ENCODE measurements at regions not wholly inside any gene's neighbourhood (a gene's known extent, or its start where the extent isn't known, plus 50 kb on each side); places are given as distances from the start of the nearest gene placed in this dataset.

GRCh38 chr14:41385797-41386196 lies 220.9 kb upstream of the LRFN5 start:
- Histone ChIP-seq H3K4me3 (ENCODE audit: insufficient read length, low read depth) (no peak overlapping the region), H3K9ac (ENCODE audit: insufficient read length, low read depth) (no peak overlapping the region), H3K27me3 (ENCODE audit: insufficient read depth, insufficient read length) (no peaks in the 10 kb centered on the region), H3K4me1 (ENCODE audit: insufficient read depth, insufficient read length) (no peaks in the 10 kb centered on the region), H3K36me3 (ENCODE audit: insufficient read depth, insufficient read length, low read length) (no peaks in the 10 kb centered on the region), H3K9me3 (ENCODE audit: insufficient read depth, low read length) (no peaks in the 10 kb centered on the region)
- no peak for DNase-seq (ENCODE audit: low read depth, low spot score)
- TF ChIP-seq YY1 (IDR thresholded peaks at IDR 0.05; ENCODE audit: insufficient read depth, insufficient read length) (no peak), SUZ12 (IDR thresholded peaks at IDR 0.05; ENCODE audit: extremely low read depth, insufficient read depth, insufficient read length) (no peak), ZNF274 (IDR thresholded peaks at IDR 0.05; ENCODE audit: low read depth, low read length) (no peak)

GRCh38 chr14:41380017-41380416 lies 226.7 kb upstream of the LRFN5 start:
- no peaks in the 10 kb centered on the region for H3K4me1 ChIP-seq (ENCODE audit: insufficient read depth, insufficient read length)
- H3K4me3 ChIP-seq (ENCODE audit: insufficient read length, low read depth) = no peak overlapping the region
- no peaks in the 10 kb centered on the region for H3K36me3 ChIP-seq (ENCODE audit: insufficient read depth, insufficient read length, low read length)
- no peaks in the 10 kb centered on the region for H3K9me3 ChIP-seq (ENCODE audit: insufficient read depth, low read length)
- no peak for DNase-seq (ENCODE audit: low read depth, low spot score)
- TF ChIP-seq SUZ12 (IDR thresholded peaks at IDR 0.05; ENCODE audit: extremely low read depth, insufficient read depth, insufficient read length) (no peak), ZNF274 (IDR thresholded peaks at IDR 0.05; ENCODE audit: low read depth, low read length) (no peak), YY1 (IDR thresholded peaks at IDR 0.05; ENCODE audit: insufficient read depth, insufficient read length) (no peak)
- no peak overlapping the region for H3K9ac ChIP-seq (ENCODE audit: insufficient read length, low read depth)
- no peaks in the 10 kb centered on the region for H3K27me3 ChIP-seq (ENCODE audit: insufficient read depth, insufficient read length)

- Histone ChIP-seq H3K4me1 (ENCODE audit: insufficient read depth, insufficient read length) (no peaks in the 10 kb centered on the region), H3K9me3 (ENCODE audit: insufficient read depth, low read length) (no peaks in the 10 kb centered on the region), H3K27me3 (ENCODE audit: insufficient read depth, insufficient read length) (no peaks in the 10 kb centered on the region), H3K9ac (ENCODE audit: insufficient read length, low read depth) (no peak overlapping the region), H3K36me3 (ENCODE audit: insufficient read depth, insufficient read length, low read length) (no peaks in the 10 kb centered on the region), H3K4me3 (ENCODE audit: insufficient read length, low read depth) (no peak overlapping the region)
- no peak for DNase-seq (ENCODE audit: low read depth, low spot score)
- no peak for TF ChIP-seq ZNF274 (IDR thresholded peaks at IDR 0.05; ENCODE audit: low read depth, low read length)
Measured at GRCh38 chr14:41378526-41378925, 228.2 kb upstream of the LRFN5 start.

GRCh38 chr14:41377932-41378331 lies 228.7 kb upstream of the LRFN5 start:
- no peaks in the 10 kb centered on the region for H3K36me3 ChIP-seq (ENCODE audit: insufficient read depth, insufficient read length, low read length)
- DNase-seq (ENCODE audit: low read depth, low spot score) = no peak
- no peak for TF ChIP-seq ZNF274 (IDR thresholded peaks at IDR 0.05; ENCODE audit: low read depth, low read length)
- no peak for TF ChIP-seq YY1 (IDR thresholded peaks at IDR 0.05; ENCODE audit: insufficient read depth, insufficient read length)
- TF ChIP-seq SUZ12 (IDR thresholded peaks at IDR 0.05; ENCODE audit: extremely low read depth, insufficient read depth, insufficient read length) = no peak
- no peaks in the 10 kb centered on the region for H3K27me3 ChIP-seq (ENCODE audit: insufficient read depth, insufficient read length)
- H3K4me3 ChIP-seq (ENCODE audit: insufficient read length, low read depth) = no peak overlapping the region
- H3K4me1 ChIP-seq (ENCODE audit: insufficient read depth, insufficient read length) = no peaks in the 10 kb centered on the region
- H3K9ac ChIP-seq (ENCODE audit: insufficient read length, low read depth) = no peak overlapping the region
- H3K9me3 ChIP-seq (ENCODE audit: insufficient read depth, low read length) = no peaks in the 10 kb centered on the region

GRCh38 chr14:41374092-41374491 lies 232.6 kb upstream of the LRFN5 start:
- no peak overlapping the region for H3K9ac ChIP-seq (ENCODE audit: insufficient read length, low read depth)
- no peak for DNase-seq (ENCODE audit: low read depth, low spot score)
- no peaks in the 10 kb centered on the region for H3K36me3 ChIP-seq (ENCODE audit: insufficient read depth, insufficient read length, low read length)
- H3K4me3 ChIP-seq (ENCODE audit: insufficient read length, low read depth) = no peak overlapping the region
- no peaks in the 10 kb centered on the region for H3K27me3 ChIP-seq (ENCODE audit: insufficient read depth, insufficient read length)
- no peak for TF ChIP-seq SUZ12 (IDR thresholded peaks at IDR 0.05; ENCODE audit: extremely low read depth, insufficient read depth, insufficient read length)
- no peak for TF ChIP-seq YY1 (IDR thresholded peaks at IDR 0.05; ENCODE audit: insufficient read depth, insufficient read length)
- no peak for TF ChIP-seq ZNF274 (IDR thresholded peaks at IDR 0.05; ENCODE audit: low read depth, low read length)
- H3K4me1 ChIP-seq (ENCODE audit: insufficient read depth, insufficient read length) = no peaks in the 10 kb centered on the region
- H3K9me3 ChIP-seq (ENCODE audit: insufficient read depth, low read length) = no peaks in the 10 kb centered on the region

GRCh38 chr14:41362139-41362538 lies 244.5 kb upstream of the LRFN5 start:
- H3K9ac ChIP-seq (ENCODE audit: insufficient read length, low read depth) = no peak overlapping the region
- TF ChIP-seq ZNF274 (IDR thresholded peaks at IDR 0.05; ENCODE audit: low read depth, low read length) = no peak
- no peak for TF ChIP-seq YY1 (IDR thresholded peaks at IDR 0.05; ENCODE audit: insufficient read depth, insufficient read length)
- TF ChIP-seq SUZ12 (IDR thresholded peaks at IDR 0.05; ENCODE audit: extremely low read depth, insufficient read depth, insufficient read length) = no peak
- H3K9me3 ChIP-seq (ENCODE audit: insufficient read depth, low read length) = no peaks in the 10 kb centered on the region
- no peak for DNase-seq (ENCODE audit: low read depth, low spot score)
- no peaks in the 10 kb centered on the region for H3K36me3 ChIP-seq (ENCODE audit: insufficient read depth, insufficient read length, low read length)
- no peak overlapping the region for H3K4me3 ChIP-seq (ENCODE audit: insufficient read length, low read depth)
- H3K27me3 ChIP-seq (ENCODE audit: insufficient read depth, insufficient read length) = no peaks in the 10 kb centered on the region
- H3K4me1 ChIP-seq (ENCODE audit: insufficient read depth, insufficient read length) = no peaks in the 10 kb centered on the region

- no peak for DNase-seq (ENCODE audit: low read depth, low spot score)
Measured at GRCh38 chr14:41360126-41360525, 246.6 kb upstream of the LRFN5 start.

GRCh38 chr14:41355866-41356265 lies 250.8 kb upstream of the LRFN5 start:
- TF ChIP-seq YY1 (IDR thresholded peaks at IDR 0.05; ENCODE audit: insufficient read depth, insufficient read length) (no peak), ZNF274 (IDR thresholded peaks at IDR 0.05; ENCODE audit: low read depth, low read length) (no peak), SUZ12 (IDR thresholded peaks at IDR 0.05; ENCODE audit: extremely low read depth, insufficient read depth, insufficient read length) (no peak)
- Histone ChIP-seq H3K36me3 (ENCODE audit: insufficient read depth, insufficient read length, low read length) (no peaks in the 10 kb centered on the region), H3K4me1 (ENCODE audit: insufficient read depth, insufficient read length) (no peaks in the 10 kb centered on the region), H3K4me3 (ENCODE audit: insufficient read length, low read depth) (no peak overlapping the region), H3K9me3 (ENCODE audit: insufficient read depth, low read length) (no peaks in the 10 kb centered on the region), H3K27me3 (ENCODE audit: insufficient read depth, insufficient read length) (no peaks in the 10 kb centered on the region), H3K9ac (ENCODE audit: insufficient read length, low read depth) (no peak overlapping the region)
- DNase-seq (ENCODE audit: low read depth, low spot score) = no peak

More at GRCh38 chr14:41360126-41360525, 246.6 kb upstream of the LRFN5 start:
- H3K36me3 ChIP-seq (ENCODE audit: insufficient read depth, insufficient read length, low read length) = no peaks in the 10 kb centered on the region
- H3K4me3 ChIP-seq (ENCODE audit: insufficient read length, low read depth) = no peak overlapping the region
- no peak for TF ChIP-seq YY1 (IDR thresholded peaks at IDR 0.05; ENCODE audit: insufficient read depth, insufficient read length)
- TF ChIP-seq ZNF274 (IDR thresholded peaks at IDR 0.05; ENCODE audit: low read depth, low read length) = no peak
- TF ChIP-seq SUZ12 (IDR thresholded peaks at IDR 0.05; ENCODE audit: extremely low read depth, insufficient read depth, insufficient read length) = no peak
- H3K4me1 ChIP-seq (ENCODE audit: insufficient read depth, insufficient read length) = no peaks in the 10 kb centered on the region
- no peaks in the 10 kb centered on the region for H3K9me3 ChIP-seq (ENCODE audit: insufficient read depth, low read length)
- no peak overlapping the region for H3K9ac ChIP-seq (ENCODE audit: insufficient read length, low read depth)
- no peaks in the 10 kb centered on the region for H3K27me3 ChIP-seq (ENCODE audit: insufficient read depth, insufficient read length)
